ENCODE measurements at regions not wholly inside any gene's neighbourhood (a gene's known extent, or its start where the extent isn't known, plus 50 kb on each side); places are given as distances from the start of the nearest gene placed in this dataset.

- TF ChIP-seq CTCF (IDR thresholded peaks at IDR 0.05): no peak
- TF ChIP-seq POLR2AphosphoS5 (IDR thresholded peaks at IDR 0.05): no peak
- TF ChIP-seq POLR2A (IDR thresholded peaks at IDR 0.05): no peak
- TF ChIP-seq EP300 (IDR thresholded peaks at IDR 0.05): no peak
Measured at GRCh38 chr13:87536499-87536898, 134.7 kb upstream of the SLITRK5 start.

Measured in stomach (tissue), 4 donors.